Sigmoid colon (tissue), 6 donors: ENCODE measurements at regions not wholly inside any gene's neighbourhood (a gene's known extent, or its start where the extent isn't known, plus 50 kb on each side); places are given as distances from the start of the nearest gene placed in this dataset.

Source experiments
- DNase-seq: peaks from one replicate; pipeline ENCODE4 v3.0.0-alpha.2; 2019
- H3K27ac ChIP-seq, 4 donors: fragments of 200-600 bp; sonication (generic); one replicate each; pipeline ENCODE4 v1.5.1; 2016 to 2019; ENCODE audit warnings: mild to moderate bottlenecking in 1 of 4
- H3K27me3 ChIP-seq, 3 donors: fragments of 200-600 bp; sonication (generic); one replicate each; pipeline ENCODE4 v1.5.1; 2019; ENCODE audit warnings: mild to moderate bottlenecking in 1 of 3
- H3K36me3 ChIP-seq, 4 donors: fragments of 200-600 bp; sonication (generic); one replicate each; pipeline ENCODE4 v1.5.1; 2016 to 2019
- H3K4me1 ChIP-seq, 4 donors: fragments of 200-600 bp; sonication (generic); one replicate each; pipeline ENCODE4 v1.5.1; 2017 to 2019
- H3K4me3 ChIP-seq, 4 donors: fragments of 200-600 bp; sonication (generic); one replicate each; pipeline ENCODE4 v1.5.1; 2017 to 2019; ENCODE audit warnings: mild to moderate bottlenecking in 2 of 4, moderate library complexity in 1 of 4
- H3K9me3 ChIP-seq, 4 donors: fragments of 200-600 bp in 3 of 4; sonication (generic) in 3 of 4; one replicate each; pipeline versions ENCODE4 v1.5.1 to v1.6.1; 2013 to 2019
- CTCF ChIP-seq, 4 experiments: fragments of 450-650 bp in 3 of 4; fragments of 200-600 bp in 1 of 4; IDR thresholded peaks; one replicate each; pipeline ENCODE4 v1.5.1; 2016 to 2019; ENCODE audit warnings: antibody characterized with exemption in 4 of 4, mild to moderate bottlenecking in 3 of 4, moderate library complexity in 2 of 4
- EP300 ChIP-seq, 4 donors: sonication (generic); formaldehyde crosslinking; IDR thresholded peaks; one replicate each; pipeline ENCODE4 v1.6.1; 2017; ENCODE audit warnings: antibody characterized with exemption in 4 of 4
- POLR2A ChIP-seq, 2 donors: fragments of 450-650 bp; IDR thresholded peaks; one replicate each; pipeline ENCODE4 v1.6.1; 2016; ENCODE audit warnings: antibody characterized with exemption in 2 of 2, mild to moderate bottlenecking in 2 of 2, moderate library complexity in 2 of 2
- POLR2AphosphoS5 ChIP-seq, 4 donors: sonication (generic); formaldehyde crosslinking; IDR thresholded peaks; one replicate each; pipeline ENCODE4 v1.6.1; 2017; ENCODE audit warnings: antibody characterized with exemption in 4 of 4
- WGBS, 2 donors: extraction: QIAGEN DNeasy Blood & Tissue Kit; methylation state at CpG; one replicate each; pipeline ENCODE4 v1.1.7; 2013; 5-methylcytosine and 5-hydroxymethylcytosine counted together
- intact Hi-C: fragments of 100-400 bp; cut with DNase I; formaldehyde crosslinking; loops from one replicate; pipeline ENCODE4 v1.15.1; 2023
- donor health status: healthy with polysubstance abuse.
- donor health status: healthy.

GRCh38 chr18:68480196-68480595 is 234.7 kb downstream of the TMX3 start:
- no peak for DNase-seq
- Histone ChIP-seq H3K36me3 (no peaks in the 10 kb centered on the region), H3K4me1 (no peaks in the 10 kb centered on the region), H3K9me3 (no peaks in the 10 kb centered on the region), H3K4me3 (no peak overlapping the region), H3K27ac (no peak overlapping the region), H3K27me3 (no peaks in the 10 kb centered on the region)
- TF ChIP-seq CTCF (IDR thresholded peaks at IDR 0.05), result no peak
- no peak for TF ChIP-seq EP300 (IDR thresholded peaks at IDR 0.05)
- TF ChIP-seq POLR2A (IDR thresholded peaks at IDR 0.05), result no peak
- TF ChIP-seq POLR2AphosphoS5 (IDR thresholded peaks at IDR 0.05), result no peak
- intact Hi-C loops, result no loop called here
- WGBS, 2 donors, result 59 to 85% methylated on average over 4 of the region's 4 CpGs

- TF ChIP-seq POLR2AphosphoS5 (IDR thresholded peaks at IDR 0.05), result no peak
- no peak for TF ChIP-seq POLR2A (IDR thresholded peaks at IDR 0.05)
- no peak for TF ChIP-seq EP300 (IDR thresholded peaks at IDR 0.05)
- no peak for TF ChIP-seq CTCF (IDR thresholded peaks at IDR 0.05)
- Histone ChIP-seq H3K4me3 (no peak overlapping the region), H3K27ac (no peak overlapping the region), H3K27me3 (no peaks in the 10 kb centered on the region), H3K9me3 (no peaks in the 10 kb centered on the region), H3K4me1 (no peaks in the 10 kb centered on the region), H3K36me3 (no peaks in the 10 kb centered on the region)
- WGBS, 2 donors, result 91 to 94% methylated on average over 2 of the region's 2 CpGs
- DNase-seq, result no peak
- intact Hi-C loops, result no loop called here
These were observed 236.7 kb downstream of the TMX3 start for GRCh38 chr18:68478246-68478645.

- Histone ChIP-seq H3K9me3 (no peaks in the 10 kb centered on the region), H3K36me3 (no peaks in the 10 kb centered on the region), H3K27me3 (no peaks in the 10 kb centered on the region), H3K27ac (no peak overlapping the region), H3K4me1 (no peaks in the 10 kb centered on the region), H3K4me3 (no peak overlapping the region)
- no peak for TF ChIP-seq POLR2A (IDR thresholded peaks at IDR 0.05)
- WGBS, 2 donors, result 67 to 83% methylated on average over 3 of the region's 3 CpGs
- no peak for DNase-seq
- intact Hi-C loops, result no loop called here
These were observed 239.0 kb downstream of the TMX3 start for GRCh38 chr18:68475883-68476282.

GRCh38 chr18:68472701-68473295 is 242.1 kb downstream of the TMX3 start:
- intact Hi-C loops, result no loop called here
- Histone ChIP-seq H3K27me3 (no peaks in the 10 kb centered on the region), H3K27ac (no peak overlapping the region), H3K9me3 (no peaks in the 10 kb centered on the region), H3K36me3 (no peaks in the 10 kb centered on the region), H3K4me1 (no peaks in the 10 kb centered on the region), H3K4me3 (no peak overlapping the region)
- no peak for DNase-seq
- TF ChIP-seq CTCF (IDR thresholded peaks at IDR 0.05) (no peak), POLR2AphosphoS5 (IDR thresholded peaks at IDR 0.05) (no peak), POLR2A (IDR thresholded peaks at IDR 0.05) (no peak), EP300 (IDR thresholded peaks at IDR 0.05) (no peak)

- no peak overlapping the region for H3K27ac ChIP-seq
- 33 to 57% methylated on average over 2 of the region's 2 CpGs for WGBS, 2 donors
- TF ChIP-seq EP300 (IDR thresholded peaks at IDR 0.05) (no peak), CTCF (IDR thresholded peaks at IDR 0.05) (no peak), POLR2A (IDR thresholded peaks at IDR 0.05) (no peak), POLR2AphosphoS5 (IDR thresholded peaks at IDR 0.05) (no peak)
- no peaks in the 10 kb centered on the region for H3K36me3 ChIP-seq
- no peaks in the 10 kb centered on the region for H3K27me3 ChIP-seq
- no peaks in the 10 kb centered on the region for H3K9me3 ChIP-seq
- no peak for DNase-seq
- H3K4me3 ChIP-seq, result no peak overlapping the region
- no peaks in the 10 kb centered on the region for H3K4me1 ChIP-seq
- intact Hi-C loops, result no loop called here
These were observed 245.8 kb downstream of the TMX3 start for GRCh38 chr18:68469049-68469625.
